ENCODE measurements at regions not wholly inside any gene's neighbourhood (a gene's known extent, or its start where the extent isn't known, plus 50 kb on each side); places are given as distances from the start of the nearest gene placed in this dataset.

DNA sequence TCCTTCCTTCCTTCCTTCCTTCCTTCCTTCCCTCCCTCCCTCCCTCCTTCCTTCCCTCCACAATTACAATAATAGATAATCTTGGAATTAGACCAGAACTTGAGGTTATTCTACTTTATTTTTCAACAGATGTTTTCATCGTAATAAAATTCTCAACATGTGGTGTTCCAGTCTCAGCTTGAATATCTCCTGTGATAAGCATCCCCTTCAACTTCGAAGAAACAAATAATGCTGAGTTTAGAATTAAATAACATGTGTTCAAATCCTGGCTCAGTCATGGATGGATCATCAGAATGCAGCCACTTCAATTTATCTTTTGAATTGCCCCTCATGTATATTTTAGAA, 91.4 kb upstream of the PAPPA start:
- TF ChIP-seq CTCF (conservative IDR thresholded peaks at IDR 0.05 in 1 of 2, IDR thresholded peaks at IDR 0.05 in 1 of 2; ENCODE audit: extremely low read depth in 1 of 2, insufficient read depth in 1 of 2, low read depth in 1 of 2, low read length in 2 of 2) (no peak), EZH2 (IDR thresholded peaks at IDR 0.05; ENCODE audit: borderline replicate concordance, low read length) (no peak)

Measured in mammary epithelial cell (primary cell).